Uterus (tissue), 2 donors: ENCODE measurements at regions not wholly inside any gene's neighbourhood (a gene's known extent, or its start where the extent isn't known, plus 50 kb on each side); places are given as distances from the start of the nearest gene placed in this dataset.

ENCODE experiments used
- CTCF ChIP-seq, 4 experiments: fragments of 200-600 bp in 2 of 4; fragments of 450-650 bp in 2 of 4; sonication (generic) in 2 of 4; IDR thresholded peaks; one replicate each; pipeline ENCODE4 v1.5.1; 2016 to 2019; ENCODE audit warnings: antibody characterized with exemption in 4 of 4, mild to moderate bottlenecking in 2 of 4, moderate library complexity in 1 of 4
- POLR2A ChIP-seq, 2 donors: fragments of 450-650 bp; IDR thresholded peaks; one replicate each; pipeline ENCODE4 v1.6.1; 2016; ENCODE audit warnings: antibody characterized with exemption in 2 of 2, mild to moderate bottlenecking in 1 of 2, moderate library complexity in 1 of 2

- TF ChIP-seq CTCF (IDR thresholded peaks at IDR 0.05) = no peak
- no peak for TF ChIP-seq POLR2A (IDR thresholded peaks at IDR 0.05)
Measured at GRCh38 chr4:100682477-100683218, 164.8 kb upstream of the EMCN start.
